WTC11 (cell line): ENCODE measurements at regions not wholly inside any gene's neighbourhood (a gene's known extent, or its start where the extent isn't known, plus 50 kb on each side); places are given as distances from the start of the nearest gene placed in this dataset.

Source experiments
- ATAC-seq: fragments of 200-7000 bp; cut with Tn5 transposase; 2 replicates; pipeline ENCODE4 v1.10.0; 2021; ENCODE audit warnings: mild to moderate bottlenecking, moderate library complexity
- CTCF ChIA-PET: fragments of 300-600 bp; sonication (Branson Sonifier 250); formaldehyde crosslinking; loops from one replicate; lab custom pipeline; 2021; ENCODE audit warnings: antibody characterized with exemption; lab: Charles Lee
- POLR2A ChIA-PET: fragments of 350-600 bp; sonication (Branson Sonifier 250); formaldehyde crosslinking; loops from one replicate; lab custom pipeline; 2021; ENCODE audit warnings: antibody characterized with exemption; lab: Charles Lee
- DNase-seq: peaks from one replicate; pipeline ENCODE4 v3.0.0; 2021; ENCODE audit warnings: low spot score
- H3K27ac Mint-ChIP-seq: 2 replicates; pipeline ENCODE4 v1.8.0; 2021; ENCODE audit warnings: mixed read lengths
- H3K27me3 Mint-ChIP-seq: 2 replicates; pipeline ENCODE4 v1.8.0; 2021; ENCODE audit warnings: low read depth, mild to moderate bottlenecking, moderate library complexity, mixed read lengths
- H3K36me3 Mint-ChIP-seq: 2 replicates; pipeline ENCODE4 v1.8.0; 2021; ENCODE audit warnings: mixed read lengths
- H3K4me1 Mint-ChIP-seq: 2 replicates; pipeline ENCODE4 v1.8.0; 2022; ENCODE audit warnings: mixed read lengths
- H3K4me3 Mint-ChIP-seq: 2 replicates; pipeline ENCODE4 v1.8.0; 2021; ENCODE audit warnings: mild to moderate bottlenecking, moderate library complexity, mixed read lengths
- H3K9me3 Mint-ChIP-seq: 2 replicates; pipeline ENCODE4 v1.8.0; 2021; ENCODE audit warnings: mixed read lengths
- AR ChIP-seq: fragments of 250-450 bp; sonication (Bioruptor Pico); IDR thresholded peaks from 2 replicates; pipeline ENCODE4 v1.9.0; 2021; ENCODE audit warnings: mild to moderate bottlenecking
- CREB1 ChIP-seq: sonication (generic); formaldehyde crosslinking; IDR thresholded peaks from 2 replicates; pipeline ENCODE4 v1.8.0; 2023; ENCODE audit warnings: mild to moderate bottlenecking, missing genetic modification reagents
- ETV6 ChIP-seq: sonication (generic); formaldehyde crosslinking; IDR thresholded peaks from 2 replicates; pipeline ENCODE4 v1.8.1; 2022; ENCODE audit warnings: mild to moderate bottlenecking, missing genetic modification reagents
- FOXJ3 ChIP-seq: sonication (generic); formaldehyde crosslinking; IDR thresholded peaks from 2 replicates; pipeline ENCODE4 v1.9.0; 2021; ENCODE audit warnings: missing genetic modification reagents, mild to moderate bottlenecking, borderline replicate concordance
- IRF2 ChIP-seq: sonication (generic); formaldehyde crosslinking; IDR thresholded peaks from 2 replicates; pipeline ENCODE4 v1.8.0; 2022; ENCODE audit warnings: low read depth, missing genetic modification reagents, borderline replicate concordance
- MLX ChIP-seq: sonication (generic); formaldehyde crosslinking; IDR thresholded peaks from 2 replicates; pipeline ENCODE4 v1.8.1; 2023; ENCODE audit warnings: mild to moderate bottlenecking, missing genetic modification reagents, moderate library complexity
- MXD4 ChIP-seq: fragments of 250-450 bp; sonication (Bioruptor Pico); IDR thresholded peaks from 2 replicates; pipeline ENCODE4 v1.8.0; 2021; ENCODE audit warnings: mild to moderate bottlenecking, moderate library complexity, borderline replicate concordance
- NFE2L1 ChIP-seq: sonication (generic); formaldehyde crosslinking; IDR thresholded peaks from 2 replicates; pipeline ENCODE4 v1.8.1; 2023; ENCODE audit warnings: missing genetic modification reagents
- NFYB ChIP-seq: sonication (generic); formaldehyde crosslinking; conservative IDR thresholded peaks from 2 replicates; pipeline ENCODE4 v1.8.0; 2022; ENCODE audit warnings: low read depth, missing genetic modification reagents
- RELA ChIP-seq: sonication (generic); formaldehyde crosslinking; IDR thresholded peaks from 2 replicates; pipeline ENCODE4 v1.8.1; 2022; ENCODE audit warnings: missing genetic modification reagents, mild to moderate bottlenecking, borderline replicate concordance
- SOX15 ChIP-seq: fragments of 250-450 bp; sonication (Bioruptor Pico); IDR thresholded peaks from 2 replicates; pipeline ENCODE4 v1.9.0; 2021; ENCODE audit warnings: mild to moderate bottlenecking
- SP1 ChIP-seq: sonication (generic); formaldehyde crosslinking; conservative IDR thresholded peaks from 2 replicates; pipeline ENCODE4 v1.8.1; 2022; ENCODE audit warnings: missing genetic modification reagents
- STAT6 ChIP-seq: sonication (generic); formaldehyde crosslinking; conservative IDR thresholded peaks from 2 replicates; pipeline ENCODE4 v1.8.1; 2023; ENCODE audit warnings: mild to moderate bottlenecking, low read depth, missing genetic modification reagents, moderate library complexity
- TP53 ChIP-seq: sonication (generic); formaldehyde crosslinking; IDR thresholded peaks from 2 replicates; pipeline ENCODE4 v1.8.1; 2023; ENCODE audit warnings: mild to moderate bottlenecking, missing genetic modification reagents
- ZBTB21 ChIP-seq: sonication (generic); formaldehyde crosslinking; IDR thresholded peaks from 2 replicates; pipeline ENCODE4 v1.8.1; 2023; ENCODE audit warnings: mild to moderate bottlenecking, missing genetic modification reagents, borderline replicate concordance
- ZMAT4 ChIP-seq: fragments of 250-450 bp; sonication (Bioruptor Pico); IDR thresholded peaks from 2 replicates; pipeline ENCODE4 v1.9.0; 2021; ENCODE audit warnings: mild to moderate bottlenecking
- ZNF263 ChIP-seq: sonication (generic); formaldehyde crosslinking; IDR thresholded peaks from 2 replicates; pipeline ENCODE4 v1.8.1; 2022; ENCODE audit warnings: low read depth, mild to moderate bottlenecking, moderate library complexity, missing genetic modification reagents
- ZNF425 ChIP-seq: fragments of 250-450 bp; sonication (Bioruptor Pico); conservative IDR thresholded peaks from 2 replicates; pipeline ENCODE4 v1.9.0; 2021; ENCODE audit warnings: mild to moderate bottlenecking
- ZNF512 ChIP-seq: sonication (generic); formaldehyde crosslinking; IDR thresholded peaks from 2 replicates; pipeline ENCODE4 v1.8.1; 2022; ENCODE audit warnings: missing genetic modification reagents, borderline replicate concordance
- ZSCAN18 ChIP-seq: fragments of 250-450 bp; sonication (Bioruptor Pico); IDR thresholded peaks from 2 replicates; pipeline ENCODE4 v2.1.2; 2022; ENCODE audit warnings: mild to moderate bottlenecking, moderate library complexity

- Mint-ChIP-seq H3K9me3 (peaks cover 23% of the 10 kb centered on the region), H3K4me1 (peaks cover 17% of the 10 kb centered on the region), H3K27me3 (no peaks in the 10 kb centered on the region; the same call in 1 of the 2 replicates), H3K36me3 (0 out of 2 replicates have a peak, but pooled peaks cover 7% of the 10 kb centered on the region)
- peak; percentile 69 for ATAC-seq
- TF ChIP-seq NFYB (CRISPR knock-in tag) (no peak), SOX15 (no peak), STAT6 (CRISPR knock-in tag) (no peak), NFE2L1 (CRISPR knock-in tag) (no peak), ZBTB21 (CRISPR knock-in tag) (no peak), ZSCAN18 (no peak), ZNF263 (CRISPR knock-in tag) (no peak), SP1 (CRISPR knock-in tag) (no peak), RELA (CRISPR knock-in tag) (no peak), ZMAT4 (CRISPR knock-in tag) (no peak)
- TF ChIP-seq, all 79 proteins: peak for 0
- Mint-ChIP-seq H3K27ac (no peak overlapping the region), H3K4me3 (no peak overlapping the region)
- no peak for DNase-seq
- POLR2A ChIA-PET, result interaction anchor here (0.6 kb wide), 1 partner anchor 776 kb away, joined by 8 read pairs; no protein-coding TSS in a partner anchor
- CTCF ChIA-PET, result no interaction called here
These were observed 474.7 kb upstream of the SUCLG2 start for GRCh38 chr3:68129065-68129464.

- no peak for DNase-seq
- ChIA-PET POLR2A (no interaction called here), CTCF (no interaction called here)
- no peak overlapping the region for H3K4me3 Mint-ChIP-seq
- TF ChIP-seq TP53 (CRISPR knock-in tag) (no peak), FOXJ3 (CRISPR knock-in tag) (no peak), ZNF512 (CRISPR knock-in tag) (no peak), MXD4 (CRISPR knock-in tag) (no peak), ZNF425 (no peak), MLX (CRISPR knock-in tag) (no peak), ETV6 (CRISPR knock-in tag) (no peak), IRF2 (no peak), ZBTB21 (CRISPR knock-in tag) (no peak), CREB1 (CRISPR knock-in tag) (no peak), AR (CRISPR knock-in tag) (no peak)
- H3K36me3 Mint-ChIP-seq, result no peaks in the 10 kb centered on the region
- no peak overlapping the region for H3K27ac Mint-ChIP-seq
- no peak for ATAC-seq
- no peaks in the 10 kb centered on the region; the same call in 1 of the 2 replicates for H3K4me1 Mint-ChIP-seq
- peaks cover 10% of the 10 kb centered on the region for H3K9me3 Mint-ChIP-seq
- H3K27me3 Mint-ChIP-seq, result peaks cover 7% of the 10 kb centered on the region; the same call in 1 of the 2 replicates
These were observed 468.8 kb upstream of the SUCLG2 start for GRCh38 chr3:68123231-68123630.
